Activated CD8-positive, alpha-beta memory T cell treated with anti-CD3 and anti-CD28 coated beads for 1 hour (primary cell): ENCODE measurements at regions not wholly inside any gene's neighbourhood (a gene's known extent, or its start where the extent isn't known, plus 50 kb on each side); places are given as distances from the start of the nearest gene placed in this dataset.
A peak's percentile ranks its signal among the peaks of the same experiment; 100 is the strongest.
"Not testable (repeated sequence)": the region's sequence is repeated elsewhere in the genome, so short reads cannot be mapped to it uniquely, and the experiment has no call there.

Experiments used
- DNase-seq, 2 donors: peaks; one replicate each; pipeline ENCODE4 v3.0.0-alpha.2; 2020; ENCODE audit warnings: low read depth in 1 of 2; ENCODE audit errors: extremely low read depth in 1 of 2

DNA sequence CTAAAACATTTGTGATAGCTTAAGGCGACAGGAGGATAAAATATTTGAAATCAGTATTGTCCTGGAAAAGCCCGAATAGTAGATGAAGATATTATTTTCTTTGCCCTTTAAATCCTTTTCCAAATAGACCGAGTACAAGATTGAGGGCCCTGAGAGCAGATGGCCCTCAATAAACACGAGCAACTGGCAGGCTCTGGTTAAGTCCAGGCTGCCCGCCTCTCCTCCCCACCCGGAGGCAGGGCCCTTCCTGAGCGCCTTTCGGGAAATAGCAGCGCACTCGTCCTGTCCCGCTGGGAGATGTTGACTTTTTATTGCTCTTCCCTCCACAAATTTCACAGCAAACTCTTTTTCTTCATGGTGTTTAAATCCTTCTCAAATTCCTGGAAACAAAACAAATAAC lies 50.8 kb upstream of the MAX start:
- no peak for DNase-seq

DNA sequence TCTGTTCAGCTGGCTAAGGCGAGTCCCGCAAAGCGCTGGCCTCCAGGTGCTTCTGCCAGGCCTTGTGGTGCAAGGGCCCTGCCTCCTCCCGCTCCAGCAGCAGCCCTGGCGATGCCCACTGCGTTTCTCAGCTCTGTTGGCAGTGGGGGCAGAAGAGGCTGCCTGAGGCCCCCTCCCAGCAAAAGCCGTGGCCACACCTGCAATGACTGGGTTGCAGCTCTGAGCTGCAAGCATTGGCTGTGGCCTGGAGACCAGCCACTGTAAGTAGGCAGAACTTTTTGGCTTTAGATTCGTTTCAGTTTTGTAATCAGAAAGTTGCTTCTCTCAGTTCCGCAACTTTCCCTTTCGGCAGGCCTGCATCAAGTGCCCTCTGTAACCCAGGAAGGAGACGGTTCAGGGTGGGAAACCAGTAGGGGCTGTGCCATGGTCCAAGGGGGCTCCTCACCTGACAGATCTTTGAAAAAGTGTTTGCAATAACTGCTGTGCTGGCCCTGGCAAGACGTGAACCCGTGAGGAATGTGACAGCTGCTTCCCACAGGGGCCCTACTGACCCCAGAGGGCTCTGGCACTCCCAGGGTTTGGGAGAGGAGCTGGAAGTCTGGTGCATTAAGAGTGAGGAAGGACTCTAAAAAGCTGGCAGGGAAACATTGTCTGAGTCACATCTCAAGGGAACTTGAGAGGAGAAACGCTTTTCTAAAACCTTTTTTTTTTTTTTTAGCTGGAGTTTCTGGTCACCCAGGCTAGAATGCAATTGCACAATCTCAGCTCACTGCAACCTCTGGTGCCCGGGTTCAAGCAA lies 54.5 kb upstream of the MAX start:
- DNase-seq = no peak

DNA sequence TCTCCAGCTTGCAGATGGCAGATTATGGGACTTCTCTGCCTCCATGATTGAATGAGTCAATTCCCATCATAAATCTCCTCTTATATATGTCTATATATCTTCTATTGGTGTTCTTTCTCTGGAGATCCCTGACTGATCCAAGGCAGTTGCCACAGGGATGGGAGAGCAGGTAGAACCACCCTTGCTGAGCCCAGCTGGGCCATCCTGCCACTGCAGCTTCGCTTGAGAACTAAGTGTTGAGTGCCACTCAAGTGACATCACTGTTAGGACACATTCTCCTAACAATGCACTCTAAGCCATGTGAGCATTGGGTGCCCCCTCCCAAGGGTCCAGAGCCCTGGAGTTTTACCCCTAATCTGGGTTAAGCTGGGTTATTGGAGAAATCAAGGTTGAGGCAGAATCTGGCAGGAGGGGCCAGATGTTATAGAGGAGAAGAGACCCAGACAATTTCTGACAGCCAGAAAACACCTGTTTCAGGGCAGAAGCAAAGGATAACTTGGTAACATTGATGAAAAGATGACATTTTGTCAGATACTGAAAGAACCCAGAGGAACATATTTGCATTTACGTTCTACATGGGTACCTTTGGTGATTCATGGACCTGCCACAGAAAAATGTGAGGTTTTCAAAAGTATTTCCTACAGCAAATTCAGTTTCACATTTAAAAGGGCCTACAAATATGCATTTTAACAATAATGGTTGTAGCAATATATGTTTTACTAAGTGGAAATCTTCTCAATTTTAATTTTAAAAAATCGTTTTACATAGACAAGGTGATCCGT lies 57.2 kb upstream of the MAX start:
- DNase-seq = no peak

DNA sequence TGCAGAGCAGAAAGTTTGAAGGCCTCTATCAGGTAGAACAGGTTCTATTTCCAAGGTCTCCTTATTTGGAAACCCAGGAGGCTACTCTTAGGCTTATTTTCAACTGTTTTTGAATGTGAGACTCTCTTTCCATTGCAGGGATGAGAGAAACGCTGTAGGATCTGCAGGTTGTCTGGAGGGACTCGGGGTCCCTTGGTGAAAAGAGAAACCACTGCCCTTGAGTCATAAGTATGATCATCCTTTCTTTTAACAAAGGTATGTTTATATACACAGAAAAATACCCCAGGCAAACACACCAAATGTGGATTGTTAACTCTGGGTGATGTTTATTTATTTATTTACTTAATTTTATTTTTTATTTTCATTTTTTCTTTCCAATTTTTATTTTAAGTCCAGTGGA lies 57.8 kb upstream of the MAX start:
- DNase-seq = no peak

DNA sequence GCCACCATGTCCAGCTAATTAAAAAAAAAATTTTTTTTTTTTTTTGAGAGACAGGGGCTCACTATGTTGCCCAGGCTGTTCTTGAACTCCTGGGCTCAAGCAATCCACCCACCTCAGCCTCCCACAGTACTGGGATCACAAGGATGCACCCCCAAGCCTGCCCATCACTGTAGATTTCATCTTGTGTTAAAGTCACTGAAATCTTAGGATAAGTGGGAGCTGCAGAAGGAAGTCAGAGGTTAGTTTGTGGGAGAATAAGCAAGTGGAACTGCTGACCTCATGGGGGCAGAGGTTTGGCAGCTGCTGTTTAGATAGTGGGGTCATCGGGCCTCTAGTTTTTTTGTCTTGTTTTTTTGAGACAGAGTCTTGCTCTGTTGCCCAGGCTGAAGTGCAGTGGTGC lies 59.7 kb upstream of the MAX start:
- DNase-seq = no peak

DNA sequence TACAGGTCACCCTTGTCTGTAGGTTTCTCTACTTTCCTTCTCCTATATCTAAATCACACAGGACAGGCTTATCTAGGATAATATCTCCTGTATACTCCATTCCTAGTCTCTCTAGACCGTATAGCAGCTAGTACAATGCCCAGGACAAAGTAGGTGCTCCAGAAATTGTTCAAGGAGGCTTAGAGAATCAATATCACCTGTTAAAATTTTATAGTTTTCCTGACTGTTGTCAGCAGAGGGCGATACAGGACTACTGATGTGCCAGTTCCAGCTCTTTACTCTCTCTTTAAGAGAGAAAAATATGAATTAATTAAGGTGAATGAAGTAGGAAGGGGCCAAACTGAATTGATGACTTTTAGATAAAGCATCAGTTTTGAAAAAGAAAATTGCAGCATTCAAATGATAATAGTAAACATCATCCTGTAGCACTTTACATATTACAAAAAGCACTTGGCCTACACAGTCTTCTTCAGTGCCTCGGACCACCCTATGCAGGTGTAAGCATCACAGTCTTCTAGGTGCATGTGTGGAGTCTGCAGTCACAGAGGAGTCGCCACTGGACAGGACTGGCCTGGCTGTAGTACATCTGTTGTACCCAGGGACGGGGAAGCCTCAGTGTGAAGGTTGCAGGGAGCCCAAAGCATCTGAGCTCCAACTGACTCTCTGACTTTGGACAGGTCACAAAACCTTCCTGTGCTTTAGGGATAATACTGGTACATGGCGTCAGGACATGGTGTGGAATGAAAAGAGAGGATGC lies 61.9 kb upstream of the MAX start:
- DNase-seq = peak in 1 of 2 donors; percentile 11

DNA sequence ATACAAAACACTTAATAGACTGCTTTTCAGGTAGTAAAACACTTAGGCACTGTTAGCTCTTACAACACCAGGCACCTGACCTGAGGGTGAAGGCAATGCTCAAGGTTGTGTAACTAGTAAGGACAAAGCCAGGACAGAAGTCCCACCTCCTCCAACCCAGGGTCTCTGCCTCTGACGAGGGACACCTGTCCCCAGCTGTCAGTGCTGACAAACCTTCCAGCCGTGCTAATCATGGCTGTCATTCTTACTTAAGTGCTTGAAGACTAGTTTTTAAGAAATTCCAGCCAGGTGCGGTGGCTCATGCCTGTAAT lies 62.5 kb upstream of the MAX start:
- DNase-seq = no peak

DNA sequence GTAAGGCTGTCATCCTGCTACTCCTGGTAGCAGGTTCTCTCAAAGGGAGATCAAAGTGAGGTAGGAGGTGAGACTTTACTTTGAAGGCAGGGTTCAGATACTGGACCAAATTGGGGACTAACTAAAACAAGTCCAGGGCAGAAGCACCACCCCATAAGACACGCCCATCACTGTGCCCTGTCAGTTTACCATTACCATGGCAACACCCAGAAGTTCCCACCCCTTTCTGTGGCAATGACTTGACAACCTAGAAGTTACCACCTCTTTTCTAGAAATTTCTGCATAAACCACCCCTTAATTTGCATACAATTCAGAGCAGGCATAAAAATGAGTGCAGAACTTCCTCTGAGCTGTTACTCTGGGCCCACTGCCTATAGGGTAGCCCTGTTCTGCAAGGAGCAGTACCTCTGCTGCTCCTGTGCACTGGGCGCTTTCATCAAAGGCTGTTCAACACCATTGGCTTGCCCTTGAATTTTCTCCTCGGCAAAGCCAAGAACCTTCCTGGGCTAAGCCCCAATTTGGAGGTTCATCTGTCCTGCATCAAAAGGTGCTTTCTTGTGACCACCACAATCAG lies 64.8 kb upstream of the MAX start:
- no peak for DNase-seq

DNA sequence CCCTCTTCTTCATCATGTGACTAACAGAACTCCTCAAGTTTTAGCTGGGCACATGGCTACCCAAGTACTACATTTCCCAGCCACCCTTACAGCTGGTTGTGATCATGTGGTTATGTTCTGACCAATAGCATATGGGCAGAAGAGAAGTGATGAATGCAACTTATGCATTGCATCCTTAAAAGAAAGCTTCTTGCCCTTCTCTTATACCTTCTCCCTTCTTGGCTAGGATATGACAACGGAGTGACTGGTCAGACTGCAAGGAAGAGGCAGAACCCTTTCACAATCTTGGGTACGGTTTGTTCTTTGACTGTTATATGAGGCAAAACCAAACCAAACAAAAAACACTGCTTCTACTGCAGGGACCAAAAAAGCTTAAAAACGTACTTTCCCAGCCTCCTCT lies 66.5 kb upstream of the MAX start:
- DNase-seq = no peak

DNA sequence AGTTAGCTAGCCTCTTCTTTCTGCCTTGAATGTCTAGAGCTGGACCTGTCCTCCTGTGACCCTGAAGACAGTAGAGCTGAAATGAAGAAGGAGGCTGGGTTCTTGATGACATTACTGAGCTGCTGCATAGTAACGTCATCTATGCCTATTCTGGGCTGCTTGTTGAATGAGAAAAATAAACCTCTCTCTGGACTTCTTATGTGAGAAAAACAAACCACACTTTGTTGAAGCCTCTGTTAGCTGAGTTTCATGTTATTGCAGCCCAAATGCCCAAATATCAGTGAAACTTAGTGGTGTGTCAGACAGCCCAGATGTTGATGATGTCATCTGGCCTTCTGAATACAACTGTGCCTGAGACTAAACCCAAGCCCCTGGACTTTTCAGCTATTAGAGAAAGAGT lies 67.0 kb upstream of the MAX start:
- no peak for DNase-seq

DNA sequence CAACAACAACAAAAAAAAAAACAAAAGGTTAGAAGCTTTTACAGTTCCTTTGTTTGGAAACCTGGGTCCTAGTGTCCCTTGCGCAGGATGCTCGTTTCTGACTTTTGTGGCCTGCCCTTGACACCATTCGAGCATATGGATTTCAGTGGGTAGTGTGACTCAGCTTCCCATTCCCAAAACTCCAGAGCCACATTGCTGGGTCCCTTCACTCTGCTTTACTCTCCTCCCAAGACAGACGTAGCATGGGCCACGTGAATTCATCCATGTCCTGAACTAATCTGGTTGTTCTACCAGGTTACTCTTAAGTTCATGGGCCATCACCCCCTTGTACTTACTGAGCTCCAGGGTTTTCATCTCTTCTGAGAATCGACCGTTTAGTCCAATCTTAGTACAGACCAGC lies 68.0 kb upstream of the MAX start:
- DNase-seq = no peak

DNA sequence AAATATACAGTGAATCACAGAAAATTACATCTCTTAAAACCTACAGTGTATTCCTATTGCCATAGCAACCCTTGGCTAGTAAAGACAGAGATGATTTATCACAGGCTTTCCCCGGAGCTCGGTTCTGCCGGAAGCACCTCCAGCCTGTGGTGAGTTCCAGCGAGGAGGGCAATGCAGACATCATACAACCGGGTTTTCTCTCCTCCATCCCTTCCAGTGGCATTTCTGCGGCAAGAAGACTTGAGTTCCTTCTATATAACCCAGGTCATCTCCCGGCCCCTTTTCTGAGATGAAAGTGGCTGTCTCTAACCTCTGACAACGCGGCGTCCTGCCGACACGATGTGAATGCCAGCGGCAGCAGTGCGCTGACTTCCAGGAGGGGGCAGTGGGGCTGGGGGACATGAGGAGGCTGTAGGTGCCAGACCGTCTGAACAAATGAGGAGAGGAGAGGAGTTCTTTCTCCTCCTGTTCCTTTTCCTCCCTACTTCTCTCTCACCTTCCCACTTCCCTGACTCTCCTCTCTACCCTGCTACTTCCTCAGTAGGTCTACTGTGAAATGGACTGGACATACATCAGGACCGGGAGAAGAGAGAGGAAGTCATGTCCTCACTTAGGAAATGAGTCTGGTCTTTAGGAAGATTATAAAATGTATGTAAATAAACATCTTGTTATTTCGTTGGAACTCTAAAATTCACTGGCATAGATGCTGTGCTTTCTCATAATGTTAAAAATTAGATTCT lies 68.6 kb upstream of the MAX start:
- DNase-seq = peak in 1 of 2 donors; percentile 8

DNA sequence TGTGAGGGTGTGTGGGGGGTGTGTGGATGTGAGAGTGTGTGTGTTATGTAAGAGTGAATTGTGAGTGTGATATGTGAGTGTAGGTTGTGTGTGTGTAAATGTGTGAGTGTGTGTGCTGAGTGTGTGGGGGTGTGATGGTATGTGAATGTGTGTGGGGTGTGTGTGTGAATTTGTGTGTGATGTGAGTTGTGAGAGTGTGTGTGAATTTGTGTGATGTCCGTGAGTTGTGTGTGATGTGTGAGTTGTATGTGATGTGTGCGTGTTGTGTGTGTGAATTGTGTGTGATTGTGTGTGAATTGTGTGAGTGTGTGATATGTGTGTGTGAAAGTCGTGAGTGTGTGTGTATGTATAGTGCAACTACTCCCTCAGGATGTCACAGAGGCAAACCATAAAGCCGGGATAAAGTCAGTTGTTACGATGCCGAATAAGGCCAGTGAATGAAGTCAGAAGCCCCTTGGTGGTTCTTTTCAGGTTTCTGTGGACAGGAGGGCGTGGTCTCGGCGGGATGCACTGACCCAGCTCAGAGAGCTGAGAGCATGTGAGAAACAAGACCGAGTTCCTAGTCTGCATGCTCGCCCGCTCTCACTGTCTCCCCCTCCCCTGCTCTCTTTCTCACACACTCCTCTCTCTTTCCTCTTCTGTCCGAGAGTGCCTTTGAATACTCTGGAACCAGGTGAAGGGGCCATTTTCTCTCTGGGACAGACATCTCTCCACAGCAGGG lies 71.8 kb upstream of the MAX start:
- DNase-seq = no peak

DNA sequence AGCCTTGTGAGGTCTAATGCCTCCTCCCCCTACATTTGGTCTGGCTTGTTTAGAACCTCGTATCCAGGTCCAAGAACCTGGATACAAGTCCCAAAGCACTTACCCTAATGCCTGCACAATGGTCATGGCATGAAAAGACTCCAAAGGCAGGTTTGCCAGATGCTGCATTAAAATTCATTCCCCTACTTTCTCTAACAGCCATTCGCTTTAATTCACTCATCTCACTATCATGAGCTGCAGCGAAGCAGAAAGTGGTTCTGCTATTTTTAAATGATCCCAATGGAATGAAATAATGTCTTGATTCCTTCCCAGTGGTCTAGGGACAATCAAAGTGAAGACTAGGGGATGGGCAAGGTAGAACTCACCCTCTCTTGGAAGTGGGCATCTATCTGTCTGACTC lies 72.5 kb upstream of the MAX start:
- no peak for DNase-seq

DNA sequence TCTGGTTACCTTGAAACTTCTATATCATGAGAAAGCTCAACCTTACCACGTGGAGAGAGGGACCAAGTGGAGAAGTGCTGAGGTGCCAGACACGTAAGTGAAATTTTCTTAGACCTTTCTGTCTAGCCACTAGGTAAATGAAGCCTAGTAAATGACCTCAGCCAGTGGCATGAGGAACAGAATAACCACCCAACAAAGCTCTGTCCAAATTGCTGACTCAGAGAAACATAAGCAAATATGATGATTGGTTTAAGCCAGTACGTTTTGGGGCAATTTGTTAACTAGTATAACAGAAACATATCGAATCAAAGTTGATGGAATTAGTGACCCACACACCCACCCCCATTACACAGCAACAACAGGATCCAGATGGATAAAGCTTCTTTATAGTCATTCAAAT lies 75.2 kb upstream of the MAX start:
- DNase-seq = no peak

DNA sequence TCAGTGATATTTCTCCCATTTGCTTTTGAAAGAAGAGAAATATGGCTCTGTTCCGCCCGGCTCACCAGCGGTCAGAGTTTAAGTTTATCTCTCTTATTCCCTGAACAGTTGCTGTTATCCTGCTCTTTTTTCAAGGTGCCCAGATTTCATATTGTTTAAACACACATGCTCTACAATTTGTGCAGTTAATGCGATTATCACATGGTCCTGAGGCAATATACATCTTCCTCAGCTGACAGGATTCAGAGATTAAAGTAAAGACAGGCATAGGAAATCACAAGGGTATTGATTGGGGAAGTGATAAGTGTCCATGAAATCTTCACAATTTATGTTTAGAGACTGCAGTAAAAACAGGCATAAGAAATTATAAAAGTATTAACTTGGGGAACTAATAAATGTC lies 76.9 kb upstream of the MAX start:
- DNase-seq = not testable (repeated sequence)

DNA sequence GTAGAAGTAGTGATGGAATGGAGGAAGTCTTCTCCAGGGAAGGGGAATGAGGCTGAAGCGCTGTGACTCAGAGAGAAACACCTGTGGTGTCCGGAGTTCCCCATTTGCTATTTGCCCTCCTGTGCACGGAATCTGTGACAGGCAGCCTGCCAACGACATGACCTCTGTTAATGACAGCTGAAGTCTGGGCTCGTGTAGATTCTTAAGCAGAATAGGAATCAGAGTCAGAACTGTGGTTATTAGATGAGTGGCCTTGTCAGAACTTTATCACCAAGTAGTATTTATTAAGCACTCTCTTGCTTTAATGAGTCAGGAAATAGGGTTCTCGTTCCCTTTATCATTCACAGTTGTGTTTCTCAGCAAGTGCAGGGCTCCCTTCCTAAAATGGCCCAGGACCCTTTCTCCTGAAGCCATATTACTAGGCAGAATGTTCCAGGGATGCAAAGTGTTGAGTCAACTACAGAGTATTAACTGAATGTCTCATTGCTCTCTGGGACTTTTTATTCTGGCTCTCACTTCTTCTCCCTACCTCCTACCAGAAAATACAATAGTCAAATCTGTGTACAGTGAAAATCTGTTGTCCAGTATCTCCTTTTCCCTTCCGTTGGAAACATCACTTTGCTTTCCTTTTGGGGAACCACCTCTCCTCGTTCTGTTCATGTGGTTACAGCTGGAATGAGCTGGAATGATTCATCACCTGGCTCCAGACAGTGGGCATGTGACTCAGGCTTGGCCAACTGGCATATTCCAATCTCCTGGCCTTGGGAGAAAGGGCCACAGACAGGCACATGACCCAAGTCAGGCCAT lies 77.8 kb upstream of the MAX start:
- DNase-seq = no peak

DNA sequence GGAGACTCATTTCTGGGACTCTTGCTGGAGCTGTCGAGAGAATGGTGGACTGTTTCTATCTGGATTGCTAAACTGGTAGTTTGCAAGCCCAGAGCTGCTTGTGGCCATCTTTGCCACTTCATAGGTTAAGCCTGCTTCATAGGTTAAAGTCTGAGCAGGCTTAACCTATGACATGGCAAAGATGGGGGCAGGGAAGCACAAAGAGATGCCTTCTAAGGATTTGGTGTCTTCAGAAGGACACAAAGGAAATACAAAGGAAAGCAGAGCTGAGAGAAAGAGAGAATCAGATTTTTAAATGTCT lies 78.4 kb upstream of the MAX start:
- no peak for DNase-seq

DNA sequence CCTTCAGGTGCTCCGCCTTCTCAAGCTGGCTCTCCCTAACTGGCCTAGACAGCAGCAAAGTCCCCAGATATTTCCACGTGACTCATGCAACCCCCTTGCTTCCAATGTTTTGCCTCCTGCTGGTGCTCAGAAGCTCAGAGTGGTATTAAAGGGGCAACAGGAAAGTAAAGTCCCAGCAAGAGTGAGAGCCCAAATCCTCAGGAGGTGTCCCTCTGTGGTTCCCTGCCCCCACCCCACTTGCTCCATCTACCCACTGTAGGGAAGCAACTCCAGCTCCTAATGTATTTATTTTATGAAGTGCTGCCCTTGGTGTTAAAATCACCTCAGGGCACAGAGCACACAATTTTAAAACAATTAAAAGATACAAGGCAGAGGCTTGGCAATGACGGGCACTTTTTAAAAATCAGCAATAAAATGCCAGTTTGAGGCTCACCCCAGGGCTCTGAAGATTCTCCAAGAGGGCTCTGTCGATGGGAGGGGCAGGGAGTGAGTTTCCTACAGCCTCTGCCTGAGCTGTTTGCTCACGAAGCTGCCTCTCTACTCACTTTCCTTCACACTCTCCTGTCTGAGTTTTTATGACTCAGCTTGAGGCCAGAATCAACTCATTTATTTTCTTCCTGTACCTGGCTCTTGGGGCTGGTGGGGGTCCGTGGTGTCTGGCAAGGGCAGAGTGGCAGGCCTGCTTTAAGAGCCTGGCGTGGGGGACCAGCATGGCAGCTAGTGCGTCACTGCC lies 81.9 kb upstream of the MAX start:
- DNase-seq = no peak
